IMR-90 (cell line): ENCODE measurements at regions not wholly inside any gene's neighbourhood (a gene's known extent, or its start where the extent isn't known, plus 50 kb on each side); places are given as distances from the start of the nearest gene placed in this dataset.

Experiments used
- ATAC-seq: fragments of 200-7000 bp; cut with Tn5 transposase; 2 replicates; pipeline ENCODE4 v1.9.1; 2020; ENCODE audit warnings: low read depth, mild to moderate bottlenecking, moderate library complexity
- BruUV-seq: library from RNA; stranded (reverse); fragments of 400-500 nt; replicated peaks from 2 replicates; lab custom pipeline; 2021; lab: Mats Ljungman, UMichigan
- CTCF ChIA-PET: fragments of 300-600 bp; formaldehyde crosslinking; extraction: SDS; loops from one replicate; lab custom pipeline; 2021; ENCODE audit warnings: antibody characterized with exemption; lab: Yijun Ruan, JAX
- POLR2A ChIA-PET: fragments of 300-600 bp; sonication (Branson Sonifier 250); formaldehyde crosslinking; loops from one replicate; lab custom pipeline; 2022; ENCODE audit warnings: antibody characterized with exemption; ENCODE audit not compliant: unreplicated experiment; lab: Charles Lee
- DNase-seq: peaks from one replicate; pipeline ENCODE4 v3.0.0; 2013
- H2AFZ ChIP-seq: replicated peaks from 2 replicates; pipeline ENCODE3; 2013; ENCODE audit warnings: low read length, mild to moderate bottlenecking; ENCODE audit not compliant: poor library complexity
- H2AK5ac ChIP-seq: 2 replicates; pipeline ENCODE4 v1.6.1; 2013; ENCODE audit warnings: low read depth, low read length, inconsistent platforms
- H2AK9ac ChIP-seq: replicated peaks from 2 replicates; pipeline ENCODE3; 2013; ENCODE audit warnings: mild to moderate bottlenecking, low read depth, low read length, moderate library complexity; ENCODE audit not compliant: poor library complexity
- H2BK120ac ChIP-seq: 2 replicates; pipeline ENCODE4 v1.6.1; 2013; ENCODE audit warnings: low read depth, low read length, inconsistent platforms
- H2BK15ac ChIP-seq: 3 replicates; pipeline ENCODE4 v1.6.1; 2013; ENCODE audit warnings: low read depth, low read length, inconsistent platforms
- H2BK20ac ChIP-seq: 2 replicates; pipeline ENCODE4 v1.6.1; 2013; ENCODE audit warnings: low read depth, mild to moderate bottlenecking, inconsistent platforms, low read length, moderate library complexity
- H2BK5ac ChIP-seq: 2 replicates; pipeline ENCODE4 v1.6.1; 2013; ENCODE audit warnings: mild to moderate bottlenecking, low read depth, low read length, inconsistent platforms; ENCODE audit not compliant: poor library complexity, severe bottlenecking
- H3K14ac ChIP-seq: replicated peaks from 2 replicates; pipeline ENCODE4 v1.6.1; 2013; ENCODE audit warnings: low read depth, low read length, inconsistent platforms
- H3K18ac ChIP-seq: 2 replicates; pipeline ENCODE4 v1.6.1; 2013; ENCODE audit warnings: low read depth, low read length, control low read depth
- H3K23ac ChIP-seq: 2 replicates; pipeline ENCODE4 v1.6.1; 2013; ENCODE audit warnings: low read depth, low read length, inconsistent platforms
- H3K27ac ChIP-seq: 2 replicates; pipeline ENCODE4 v1.5.1; 2013; ENCODE audit warnings: mild to moderate bottlenecking, control low read depth, low read length; ENCODE audit not compliant: insufficient read depth
- H3K27me3 ChIP-seq: 2 replicates; pipeline ENCODE4 v1.6.1; 2013; ENCODE audit warnings: low read length; ENCODE audit not compliant: control insufficient read depth, insufficient read depth
- H3K36me3 ChIP-seq: 2 replicates; pipeline ENCODE4 v1.6.1; 2013; ENCODE audit warnings: low read length, mixed read lengths; ENCODE audit not compliant: control insufficient read depth, insufficient read depth
- H3K4ac ChIP-seq: 2 replicates; pipeline ENCODE4 v1.6.1; 2013; ENCODE audit warnings: low read depth, low read length, inconsistent platforms
- H3K4me1 ChIP-seq: 2 replicates; pipeline ENCODE4 v1.6.1; 2013; ENCODE audit warnings: low read length, mixed read lengths; ENCODE audit not compliant: control insufficient read depth, insufficient read depth
- H3K4me2 ChIP-seq: 2 replicates; pipeline ENCODE4 v1.6.1; 2013; ENCODE audit warnings: low read depth, mild to moderate bottlenecking, control low read depth, low read length, moderate library complexity
- H3K4me3 ChIP-seq: 2 replicates; pipeline ENCODE4 v1.5.1; 2013; ENCODE audit warnings: low read depth, mild to moderate bottlenecking, control low read depth, low read length, moderate library complexity; ENCODE audit not compliant: insufficient read depth
- H3K56ac ChIP-seq: 2 replicates; pipeline ENCODE4 v1.6.1; 2013; ENCODE audit warnings: low read length, inconsistent platforms; ENCODE audit not compliant: insufficient read depth; ENCODE audit errors: extremely low read depth
- H3K79me1 ChIP-seq, 2 experiments: 2 replicates each; pipeline ENCODE4 v1.6.1; 2013; ENCODE audit warnings: low read length in 2 of 2, inconsistent platforms in 1 of 2, low read depth in 1 of 2
- H3K9ac ChIP-seq: 2 replicates; pipeline ENCODE4 v1.6.1; 2013; ENCODE audit warnings: low read depth, low read length, control low read depth
- H3K9me1 ChIP-seq: 2 replicates; pipeline ENCODE4 v1.6.1; 2013; ENCODE audit warnings: low read length, inconsistent platforms; ENCODE audit not compliant: insufficient read depth
- H3K9me3 ChIP-seq: 2 replicates; pipeline ENCODE4 v1.6.1; 2013; ENCODE audit warnings: low read length; ENCODE audit not compliant: control insufficient read depth, insufficient read depth
- H4K20me1 ChIP-seq: 2 replicates; pipeline ENCODE4 v1.6.1; 2013; ENCODE audit warnings: low read length, inconsistent platforms; ENCODE audit not compliant: insufficient read depth
- H4K5ac ChIP-seq: 2 replicates; pipeline ENCODE4 v1.6.1; 2013; ENCODE audit warnings: mild to moderate bottlenecking, low read depth, low read length, control low read depth
- H4K8ac ChIP-seq, 2 experiments: 2 replicates each; pipeline ENCODE4 v1.6.1; 2013; ENCODE audit warnings: low read depth in 2 of 2, low read length in 2 of 2, control low read depth in 1 of 2, inconsistent platforms in 1 of 2
- H4K91ac ChIP-seq: 2 replicates; pipeline ENCODE4 v1.6.1; 2013; ENCODE audit warnings: low read depth, low read length, inconsistent platforms; ENCODE audit not compliant: insufficient read depth
- BHLHE40 ChIP-seq: fragments of 150-350 bp; IDR thresholded peaks from 2 replicates; pipeline ENCODE4 v1.6.1; 2016; ENCODE audit warnings: mild to moderate bottlenecking, low read depth, low read length
- CEBPB ChIP-seq: IDR thresholded peaks from 2 replicates; pipeline ENCODE4 v1.6.1; 2012; ENCODE audit warnings: low read depth, low read length, improper control_type of control experiment
- CHD1 ChIP-seq: IDR thresholded peaks from 2 replicates; pipeline ENCODE4 v1.6.1; 2012; ENCODE audit warnings: low read depth, low read length, improper control_type of control experiment
- ELK1 ChIP-seq: fragments of 150-350 bp; IDR thresholded peaks from 2 replicates; pipeline ENCODE4 v1.6.1; 2016; ENCODE audit warnings: low read depth, mild to moderate bottlenecking, low read length, moderate library complexity, borderline replicate concordance
- FOS ChIP-seq: fragments of 150-350 bp; IDR thresholded peaks from 2 replicates; pipeline ENCODE4 v1.6.1; 2016; ENCODE audit warnings: low read depth, low read length
- MAFK ChIP-seq: IDR thresholded peaks from 2 replicates; pipeline ENCODE4 v1.6.1; 2012; ENCODE audit warnings: low read depth, low read length, improper control_type of control experiment
- MAZ ChIP-seq: IDR thresholded peaks from 2 replicates; pipeline ENCODE4 v1.6.1; 2012; ENCODE audit warnings: low read depth, mild to moderate bottlenecking, low read length, improper control_type of control experiment, moderate library complexity, borderline replicate concordance
- MXI1 ChIP-seq: IDR thresholded peaks from 2 replicates; pipeline ENCODE4 v1.6.1; 2012; ENCODE audit warnings: low read depth, mild to moderate bottlenecking, low read length, moderate library complexity, borderline replicate concordance
- NFE2L2 ChIP-seq: fragments of 150-350 bp; IDR thresholded peaks from 2 replicates; pipeline ENCODE4 v1.6.1; 2016; ENCODE audit warnings: low read depth, mild to moderate bottlenecking, low read length
- POLR2A ChIP-seq: IDR thresholded peaks from 2 replicates; pipeline ENCODE4 v1.6.1; 2012; ENCODE audit warnings: mild to moderate bottlenecking, low read depth, low read length
- RAD21 ChIP-seq: IDR thresholded peaks from 2 replicates; pipeline ENCODE4 v1.6.1; 2012; ENCODE audit warnings: low read length, improper control_type of control experiment
- RCOR1 ChIP-seq: IDR thresholded peaks from 2 replicates; pipeline ENCODE4 v1.6.1; 2012; ENCODE audit warnings: mild to moderate bottlenecking, low read length, improper control_type of control experiment; ENCODE audit not compliant: insufficient replicate concordance
- RFX5 ChIP-seq: IDR thresholded peaks from 2 replicates; pipeline ENCODE4 v1.8.0; 2012; ENCODE audit warnings: low read depth, mild to moderate bottlenecking, low read length, moderate library complexity
- SMC3 ChIP-seq: fragments of 150-350 bp; IDR thresholded peaks from 2 replicates; pipeline ENCODE4 v1.6.1; 2016; ENCODE audit warnings: low read depth, mild to moderate bottlenecking, antibody characterized with exemption, low read length, moderate library complexity
- USF2 ChIP-seq: fragments of 150-350 bp; IDR thresholded peaks from 2 replicates; pipeline ENCODE4 v1.6.1; 2017; ENCODE audit warnings: mild to moderate bottlenecking, antibody characterized with exemption, low read length, low read depth
- WGBS, 2 experiments: methylation state at CpG; one replicate each; pipeline versions ENCODE4 v1.1.5 to v1.1.7; 2013; ENCODE audit warnings: missing lambda C conversion rate in 2 of 2; ENCODE audit not compliant: insufficient read length in 1 of 2; ENCODE audit errors: extremely low coverage in 2 of 2; 5-methylcytosine and 5-hydroxymethylcytosine counted together
- dilution Hi-C: fragments of 300-500 bp; cut with HindIII; formaldehyde crosslinking; loops from one replicate; pipeline ENCODE4 v1.14.3; 2018; ENCODE audit warnings: low sequenced_read_pairs; ENCODE audit not compliant: unreplicated experiment
- in situ Hi-C: fragments of 300-500 bp; cut with MboI; formaldehyde crosslinking; loops from 3 replicates; pipeline ENCODE4 v1.14.3; 2019; ENCODE audit warnings: low sequenced_read_pairs, inconsistent platforms, mixed read lengths
- intact Hi-C: fragments of 100-400 bp; cut with micrococcal nuclease; formaldehyde crosslinking; loops from 2 replicates; pipeline ENCODE4 v1.10.0; 2022
- TF ChIP-seq, protein P1 (sequence below): conservative IDR thresholded peaks from 2 replicates; pipeline ENCODE4 v1.5.1; 2012; ENCODE audit warnings: mild to moderate bottlenecking, low read depth, low read length, improper control_type of control experiment

DNA sequence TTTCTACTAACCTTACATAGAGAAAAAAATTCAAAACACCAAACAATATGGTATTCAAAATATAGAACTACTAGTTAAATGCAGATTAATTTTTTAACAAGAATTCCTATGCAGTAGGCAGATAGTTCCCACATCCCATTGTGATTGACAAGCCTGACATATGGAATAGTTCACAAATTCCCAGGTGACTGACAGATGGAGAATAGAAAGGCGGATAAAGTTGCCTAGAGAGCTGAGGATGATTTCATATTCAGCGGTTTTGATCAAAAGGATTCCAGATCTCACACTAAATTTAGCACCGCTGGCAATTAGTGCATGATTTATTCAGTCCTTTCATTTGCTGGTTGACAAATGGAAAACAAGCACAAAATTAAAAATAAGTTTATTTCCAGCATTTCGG, 733.7 kb upstream of the POU3F3 start:
- Histone ChIP-seq H2BK15ac (no peak overlapping the region), H3K9me3 (peaks cover 5% of the 10 kb centered on the region; the same call in 1 of the 2 replicates), H3K36me3 (no peaks in the 10 kb centered on the region), H4K8ac (no peak overlapping the region), H3K56ac (no peak overlapping the region), H3K4me1 (no peaks in the 10 kb centered on the region), H4K5ac (no peak overlapping the region), H2BK20ac (no peak overlapping the region), H3K9me1 (no peaks in the 10 kb centered on the region), H3K14ac (no peak overlapping the region), H3K27ac (no peak overlapping the region), H3K4ac (no peak overlapping the region), H2AFZ (no peak overlapping the region), H2BK5ac (no peak overlapping the region), H3K27me3 (no peaks in the 10 kb centered on the region), H4K20me1 (no peaks in the 10 kb centered on the region), H3K9ac (no peak overlapping the region), H3K79me1 (no peaks in the 10 kb centered on the region), H3K4me2 (no peak overlapping the region), H2AK9ac (no peak overlapping the region), H3K4me3 (no peak overlapping the region), H3K23ac (no peak overlapping the region), H2AK5ac (no peak overlapping the region), H4K91ac (no peak overlapping the region), H3K18ac (no peak overlapping the region), H2BK120ac (no peak overlapping the region)
- ATAC-seq (no peak), DNase-seq (no peak)
- dilution Hi-C loops: no loop called here
- WGBS, 2 experiments: no CpG with 5 or more reads among the region's 4 CpGs
- POLR2A ChIA-PET: no interaction called here
- CTCF ChIA-PET: no interaction called here
- intact Hi-C loops: no loop called here
- in situ Hi-C loops: no loop called here
- no TSS peak for BruUV-seq
- no peak for TF ChIP-seq RFX5
- TF ChIP-seq BHLHE40: no peak
- no peak for TF ChIP-seq CEBPB
- TF ChIP-seq FOS: no peak
- no peak for TF ChIP-seq USF2
- TF ChIP-seq RAD21: no peak
- TF ChIP-seq CHD1: no peak
- no peak for TF ChIP-seq SMC3
- TF ChIP-seq ELK1: no peak
- TF ChIP-seq, protein P1, sequence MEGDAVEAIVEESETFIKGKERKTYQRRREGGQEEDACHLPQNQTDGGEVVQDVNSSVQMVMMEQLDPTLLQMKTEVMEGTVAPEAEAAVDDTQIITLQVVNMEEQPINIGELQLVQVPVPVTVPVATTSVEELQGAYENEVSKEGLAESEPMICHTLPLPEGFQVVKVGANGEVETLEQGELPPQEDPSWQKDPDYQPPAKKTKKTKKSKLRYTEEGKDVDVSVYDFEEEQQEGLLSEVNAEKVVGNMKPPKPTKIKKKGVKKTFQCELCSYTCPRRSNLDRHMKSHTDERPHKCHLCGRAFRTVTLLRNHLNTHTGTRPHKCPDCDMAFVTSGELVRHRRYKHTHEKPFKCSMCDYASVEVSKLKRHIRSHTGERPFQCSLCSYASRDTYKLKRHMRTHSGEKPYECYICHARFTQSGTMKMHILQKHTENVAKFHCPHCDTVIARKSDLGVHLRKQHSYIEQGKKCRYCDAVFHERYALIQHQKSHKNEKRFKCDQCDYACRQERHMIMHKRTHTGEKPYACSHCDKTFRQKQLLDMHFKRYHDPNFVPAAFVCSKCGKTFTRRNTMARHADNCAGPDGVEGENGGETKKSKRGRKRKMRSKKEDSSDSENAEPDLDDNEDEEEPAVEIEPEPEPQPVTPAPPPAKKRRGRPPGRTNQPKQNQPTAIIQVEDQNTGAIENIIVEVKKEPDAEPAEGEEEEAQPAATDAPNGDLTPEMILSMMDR: no peak
- TF ChIP-seq NFE2L2: no peak
- TF ChIP-seq POLR2A: no peak
- TF ChIP-seq MAFK: no peak
- no peak for TF ChIP-seq RCOR1
- TF ChIP-seq MAZ: no peak
- TF ChIP-seq MXI1: no peak
